ENCODE measurements at regions not wholly inside any gene's neighbourhood (a gene's known extent, or its start where the extent isn't known, plus 50 kb on each side); places are given as distances from the start of the nearest gene placed in this dataset.

DNA sequence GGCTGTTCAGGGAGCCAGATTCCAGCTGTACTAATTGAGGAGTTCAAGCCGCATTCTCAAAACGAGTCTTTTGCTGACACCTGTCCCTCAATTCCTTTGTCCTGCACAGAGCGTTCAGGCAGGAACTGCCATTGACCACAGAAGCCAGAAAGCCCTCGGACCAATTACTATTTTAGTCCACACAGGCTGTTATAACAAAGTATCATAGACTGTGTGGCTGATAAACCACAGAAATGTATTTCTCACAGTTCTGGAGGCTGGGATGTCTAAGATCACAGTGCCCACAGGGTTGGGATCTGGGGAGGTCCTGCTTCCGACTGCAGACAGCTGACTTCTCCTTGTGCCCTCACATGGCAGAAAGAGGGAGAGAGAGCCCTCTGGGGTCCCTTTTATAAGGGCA lies 119.8 kb upstream of the ATP6AP2 start:
- H3K9me3 ChIP-seq (ENCODE audit: control extremely low read depth in 1 of 3, control insufficient read depth in 2 of 3, insufficient read depth in 1 of 3, low read length in 2 of 3): no peaks in the 10 kb centered on the region
- H3K79me2 ChIP-seq (ENCODE audit: control insufficient read depth, insufficient read depth, low read length): no peaks in the 10 kb centered on the region
- peaks cover 10% of the 10 kb centered on the region for H3K27me3 Mint-ChIP-seq
- DNase-seq: no peak
- H3K27me3 ChIP-seq (replicated peaks in 1 of 4; ENCODE audit: control extremely low read depth in 1 of 4, control insufficient read depth in 3 of 4, insufficient read depth in 4 of 4, low read length in 3 of 4): no peaks in the 10 kb centered on the region
- no peak overlapping the region for H3K4me3 ChIP-seq (ENCODE audit: control extremely low read depth in 1 of 5, extremely low read depth in 1 of 5, insufficient read depth in 1 of 5, low read depth in 2 of 5, low read length in 4 of 5)
- H3K4me1 ChIP-seq (ENCODE audit: control insufficient read depth in 2 of 2, insufficient read depth in 2 of 2, low read length in 2 of 2): no peaks in the 10 kb centered on the region
- 59% methylated on average over 2 of the region's 5 CpGs for WGBS (ENCODE audit: insufficient coverage)
- no peak overlapping the region for H3K27ac Mint-ChIP-seq
- ATAC-seq (ENCODE audit: low read depth): no peak
- CTCF ChIA-PET: no interaction called here
- H3K4me1 Mint-ChIP-seq: peaks cover 5% of the 10 kb centered on the region
- H3K4me2 ChIP-seq (replicated peaks; ENCODE audit: low read depth, low read length, poor library complexity, severe bottlenecking): no peak overlapping the region
- no peak overlapping the region for H3K27ac ChIP-seq (ENCODE audit: low read length in 2 of 2)
- POLR2A ChIA-PET: no interaction called here
- no peaks in the 10 kb centered on the region for H3K36me3 ChIP-seq (replicated peaks in 1 of 2; ENCODE audit: control extremely low read depth in 1 of 2, control insufficient read depth in 1 of 2, extremely low read depth in 1 of 2, insufficient read depth in 2 of 2, low read length in 1 of 2)
- no peaks in the 10 kb centered on the region for H3K9me3 Mint-ChIP-seq (ENCODE audit: insufficient read depth)
- H2AFZ ChIP-seq (ENCODE audit: insufficient read depth, low read depth, low read length, poor library complexity, severe bottlenecking): no peak overlapping the region
- TF ChIP-seq, protein P1, sequence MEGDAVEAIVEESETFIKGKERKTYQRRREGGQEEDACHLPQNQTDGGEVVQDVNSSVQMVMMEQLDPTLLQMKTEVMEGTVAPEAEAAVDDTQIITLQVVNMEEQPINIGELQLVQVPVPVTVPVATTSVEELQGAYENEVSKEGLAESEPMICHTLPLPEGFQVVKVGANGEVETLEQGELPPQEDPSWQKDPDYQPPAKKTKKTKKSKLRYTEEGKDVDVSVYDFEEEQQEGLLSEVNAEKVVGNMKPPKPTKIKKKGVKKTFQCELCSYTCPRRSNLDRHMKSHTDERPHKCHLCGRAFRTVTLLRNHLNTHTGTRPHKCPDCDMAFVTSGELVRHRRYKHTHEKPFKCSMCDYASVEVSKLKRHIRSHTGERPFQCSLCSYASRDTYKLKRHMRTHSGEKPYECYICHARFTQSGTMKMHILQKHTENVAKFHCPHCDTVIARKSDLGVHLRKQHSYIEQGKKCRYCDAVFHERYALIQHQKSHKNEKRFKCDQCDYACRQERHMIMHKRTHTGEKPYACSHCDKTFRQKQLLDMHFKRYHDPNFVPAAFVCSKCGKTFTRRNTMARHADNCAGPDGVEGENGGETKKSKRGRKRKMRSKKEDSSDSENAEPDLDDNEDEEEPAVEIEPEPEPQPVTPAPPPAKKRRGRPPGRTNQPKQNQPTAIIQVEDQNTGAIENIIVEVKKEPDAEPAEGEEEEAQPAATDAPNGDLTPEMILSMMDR (IDR thresholded peaks at IDR 0.05): no peak
- TF ChIP-seq EZH2 (IDR thresholded peaks at IDR 0.05; ENCODE audit: borderline replicate concordance, insufficient read depth, low read depth, low read length, poor library complexity, severe bottlenecking): no peak
- intact Hi-C loops (cut with micrococcal nuclease): loop anchor here (10.0 kb wide), 1 partner anchor 646 kb away; no protein-coding TSS in a partner anchor
- H3K4me3 Mint-ChIP-seq: no peak overlapping the region
- no peak overlapping the region for H3K9ac ChIP-seq (ENCODE audit: low read length)
- no peaks in the 10 kb centered on the region for H4K20me1 ChIP-seq (ENCODE audit: control insufficient read depth, insufficient read depth, low read length, poor library complexity, severe bottlenecking)

DNA sequence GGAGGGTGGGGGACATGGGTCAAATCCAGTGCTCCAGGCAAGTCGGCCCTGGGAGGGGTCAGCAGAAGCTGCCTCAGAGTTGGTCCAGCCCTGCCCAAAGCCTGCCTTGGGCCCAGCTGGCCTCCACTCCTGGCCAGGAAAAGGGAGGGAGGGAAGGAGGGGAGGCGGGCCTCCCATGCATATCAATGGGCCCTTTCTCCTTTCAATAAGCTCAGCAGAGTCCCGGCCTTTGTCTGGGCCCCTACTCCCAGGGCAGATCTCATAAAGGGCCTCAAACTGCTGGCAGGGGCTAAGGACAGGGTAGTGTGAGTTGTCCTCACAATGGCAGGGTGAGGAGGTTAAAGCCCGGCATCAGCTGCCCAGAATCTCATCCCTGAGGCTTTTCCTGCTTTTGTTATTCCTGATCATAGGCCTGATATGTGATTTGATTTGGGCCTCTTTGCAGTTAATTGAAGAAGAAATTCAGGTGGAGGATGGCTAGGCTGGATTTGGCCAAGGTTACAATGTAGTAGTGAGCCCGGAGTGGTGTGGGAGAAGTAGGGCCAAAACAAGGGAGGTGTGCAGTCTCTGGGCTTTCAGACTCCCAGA lies 121.1 kb upstream of the ATP6AP2 start:
- peaks cover 10% of the 10 kb centered on the region for H3K27me3 Mint-ChIP-seq
- no peaks in the 10 kb centered on the region for H3K9me3 Mint-ChIP-seq (ENCODE audit: insufficient read depth)
- Histone ChIP-seq H3K27me3 (replicated peaks in 1 of 4; ENCODE audit: control extremely low read depth in 1 of 4, control insufficient read depth in 3 of 4, insufficient read depth in 4 of 4, low read length in 3 of 4) (no peaks in the 10 kb centered on the region), H3K36me3 (replicated peaks in 1 of 2; ENCODE audit: control extremely low read depth in 1 of 2, control insufficient read depth in 1 of 2, extremely low read depth in 1 of 2, insufficient read depth in 2 of 2, low read length in 1 of 2) (no peaks in the 10 kb centered on the region), H2AFZ (ENCODE audit: insufficient read depth, low read depth, low read length, poor library complexity, severe bottlenecking) (no peak overlapping the region), H4K20me1 (ENCODE audit: control insufficient read depth, insufficient read depth, low read length, poor library complexity, severe bottlenecking) (no peaks in the 10 kb centered on the region), H3K4me2 (replicated peaks; ENCODE audit: low read depth, low read length, poor library complexity, severe bottlenecking) (no peak overlapping the region), H3K9me3 (ENCODE audit: control extremely low read depth in 1 of 3, control insufficient read depth in 2 of 3, insufficient read depth in 1 of 3, low read length in 2 of 3) (no peaks in the 10 kb centered on the region), H3K9ac (ENCODE audit: low read length) (no peak overlapping the region), H3K79me2 (ENCODE audit: control insufficient read depth, insufficient read depth, low read length) (no peaks in the 10 kb centered on the region), H3K27ac (ENCODE audit: low read length in 2 of 2) (no peak overlapping the region), H3K4me3 (ENCODE audit: control extremely low read depth in 1 of 5, extremely low read depth in 1 of 5, insufficient read depth in 1 of 5, low read depth in 2 of 5, low read length in 4 of 5) (no peak overlapping the region), H3K4me1 (ENCODE audit: control insufficient read depth in 2 of 2, insufficient read depth in 2 of 2, low read length in 2 of 2) (no peaks in the 10 kb centered on the region)
- ATAC-seq (ENCODE audit: low read depth) (no peak), DNase-seq (no peak)
- TF ChIP-seq EZH2 (IDR thresholded peaks at IDR 0.05; ENCODE audit: borderline replicate concordance, insufficient read depth, low read depth, low read length, poor library complexity, severe bottlenecking): no peak
- TF ChIP-seq, protein P1 (IDR thresholded peaks at IDR 0.05): no peak
- CTCF ChIA-PET: no interaction called here
- no peaks in the 10 kb centered on the region for H3K4me1 Mint-ChIP-seq
- H3K27ac Mint-ChIP-seq: no peak overlapping the region
- POLR2A ChIA-PET: no interaction called here
- no CpG with 5 or more reads among the region's 5 CpGs for WGBS (ENCODE audit: insufficient coverage)
- intact Hi-C loops (cut with micrococcal nuclease): loop anchor here (10.0 kb wide), 1 partner anchor 645 kb away; no protein-coding TSS in a partner anchor
- no peak overlapping the region for H3K4me3 Mint-ChIP-seq
